ENCODE measurements at regions not wholly inside any gene's neighbourhood (a gene's known extent, or its start where the extent isn't known, plus 50 kb on each side); places are given as distances from the start of the nearest gene placed in this dataset.

DNA sequence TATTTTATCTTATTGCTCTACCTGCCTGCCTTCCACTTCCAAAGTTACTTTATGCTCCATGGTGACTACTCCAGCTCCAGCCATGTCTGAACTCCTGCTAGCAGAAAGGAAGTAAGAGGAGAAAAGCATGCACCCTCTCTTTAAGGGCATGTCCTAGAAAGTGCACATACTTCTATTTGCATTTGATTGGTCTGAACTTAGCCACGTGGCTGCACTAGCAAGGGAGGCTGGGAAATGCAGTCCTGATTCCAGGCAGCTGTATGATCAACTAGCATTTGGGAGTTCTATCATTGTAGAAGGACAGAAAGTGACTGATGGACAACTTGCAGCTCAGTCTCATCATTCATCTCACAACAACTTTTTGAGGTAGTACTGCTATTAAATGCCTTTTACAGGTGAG is 515.7 kb downstream of the BUD13 start:
- no peaks in the 10 kb centered on the region for H3K9me3 Mint-ChIP-seq
- TF ChIP-seq, protein P1, sequence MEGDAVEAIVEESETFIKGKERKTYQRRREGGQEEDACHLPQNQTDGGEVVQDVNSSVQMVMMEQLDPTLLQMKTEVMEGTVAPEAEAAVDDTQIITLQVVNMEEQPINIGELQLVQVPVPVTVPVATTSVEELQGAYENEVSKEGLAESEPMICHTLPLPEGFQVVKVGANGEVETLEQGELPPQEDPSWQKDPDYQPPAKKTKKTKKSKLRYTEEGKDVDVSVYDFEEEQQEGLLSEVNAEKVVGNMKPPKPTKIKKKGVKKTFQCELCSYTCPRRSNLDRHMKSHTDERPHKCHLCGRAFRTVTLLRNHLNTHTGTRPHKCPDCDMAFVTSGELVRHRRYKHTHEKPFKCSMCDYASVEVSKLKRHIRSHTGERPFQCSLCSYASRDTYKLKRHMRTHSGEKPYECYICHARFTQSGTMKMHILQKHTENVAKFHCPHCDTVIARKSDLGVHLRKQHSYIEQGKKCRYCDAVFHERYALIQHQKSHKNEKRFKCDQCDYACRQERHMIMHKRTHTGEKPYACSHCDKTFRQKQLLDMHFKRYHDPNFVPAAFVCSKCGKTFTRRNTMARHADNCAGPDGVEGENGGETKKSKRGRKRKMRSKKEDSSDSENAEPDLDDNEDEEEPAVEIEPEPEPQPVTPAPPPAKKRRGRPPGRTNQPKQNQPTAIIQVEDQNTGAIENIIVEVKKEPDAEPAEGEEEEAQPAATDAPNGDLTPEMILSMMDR (IDR thresholded peaks at IDR 0.05): no peak
- no peak overlapping the region for H2AFZ ChIP-seq (ENCODE audit: insufficient read depth, low read depth, low read length, poor library complexity, severe bottlenecking)
- H3K4me1 ChIP-seq (ENCODE audit: control insufficient read depth in 1 of 2, insufficient read depth in 2 of 2, low read length in 2 of 2): no peaks in the 10 kb centered on the region
- no peak overlapping the region for H3K4me3 ChIP-seq (replicated peaks in 1 of 3; ENCODE audit: low read depth in 2 of 3, low read length in 3 of 3)
- H4K20me1 ChIP-seq (ENCODE audit: insufficient read depth, low read length): no peaks in the 10 kb centered on the region
- intact Hi-C loops (cut with micrococcal nuclease): no loop called here
- H3K27me3 Mint-ChIP-seq (ENCODE audit: low read depth in 3 of 3): peaks cover 2 to 5% (median 3%) of the 10 kb centered on the region in 3 donors
- H3K36me3 ChIP-seq (replicated peaks in 1 of 2; ENCODE audit: control insufficient read depth in 1 of 2, insufficient read depth in 2 of 2, low read length in 2 of 2): no peaks in the 10 kb centered on the region
- no peaks in the 10 kb centered on the region for H3K27me3 ChIP-seq (ENCODE audit: control insufficient read depth in 2 of 2, insufficient read depth in 2 of 2, low read length in 2 of 2)
- no peak overlapping the region for H3K4me2 ChIP-seq (replicated peaks; ENCODE audit: extremely low read depth, low read length, poor library complexity, severe bottlenecking)
- H3K27ac ChIP-seq (ENCODE audit: low read depth in 1 of 2, low read length in 2 of 2): no peak overlapping the region
- no peaks in the 10 kb centered on the region for H3K9me3 ChIP-seq (replicated peaks in 1 of 2; ENCODE audit: control insufficient read depth in 1 of 2, insufficient read depth in 1 of 2, low read length in 2 of 2)
- H3K9ac ChIP-seq (ENCODE audit: insufficient read depth, low read length, poor library complexity, severe bottlenecking): no peak overlapping the region
- no peaks in the 10 kb centered on the region for H3K36me3 Mint-ChIP-seq
- DNase-seq: no peak
- H3K4me3 Mint-ChIP-seq: no peak overlapping the region
- H3K79me2 ChIP-seq (ENCODE audit: insufficient read depth, low read length): no peaks in the 10 kb centered on the region
- H3K27ac Mint-ChIP-seq: no peak overlapping the region
- WGBS (ENCODE audit: insufficient coverage): no CpG with 5 or more reads among the region's 1 CpG
- no peaks in the 10 kb centered on the region for H3K4me1 Mint-ChIP-seq

DNA sequence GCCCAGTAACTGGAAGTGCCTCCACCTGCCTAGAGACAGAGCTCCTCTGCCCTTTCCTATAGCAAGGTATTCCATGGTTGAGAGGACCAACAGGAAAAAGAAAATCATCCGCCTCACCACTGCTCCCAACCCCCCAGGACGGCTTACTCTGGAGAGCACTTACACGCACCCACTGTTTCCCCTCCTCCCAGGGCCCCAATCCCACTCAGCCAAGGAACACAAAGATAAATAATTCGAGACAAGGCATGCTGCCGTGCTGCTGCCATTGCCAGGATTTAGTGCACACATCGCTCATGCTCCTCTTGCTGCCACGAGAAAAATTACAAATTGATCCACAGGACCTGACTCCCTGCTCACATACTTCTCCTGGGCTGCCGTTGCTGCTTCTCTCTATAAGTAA is 516.6 kb downstream of the BUD13 start:
- no peak overlapping the region for H3K27ac Mint-ChIP-seq
- H3K4me3 ChIP-seq (replicated peaks in 1 of 3; ENCODE audit: low read depth in 2 of 3, low read length in 3 of 3): no peak overlapping the region

More for the DNA sequence above, 516.6 kb downstream of the BUD13 start:
- Mint-ChIP-seq H3K4me1 (no peaks in the 10 kb centered on the region), H3K27me3 (ENCODE audit: low read depth in 3 of 3) (peaks cover 2 to 5% (median 3%) of the 10 kb centered on the region in 3 donors), H3K4me3 (no peak overlapping the region), H3K36me3 (no peaks in the 10 kb centered on the region), H3K9me3 (no peaks in the 10 kb centered on the region)
- H3K27ac ChIP-seq (ENCODE audit: low read depth in 1 of 2, low read length in 2 of 2): no peak overlapping the region
- H3K9ac ChIP-seq (ENCODE audit: insufficient read depth, low read length, poor library complexity, severe bottlenecking): no peak overlapping the region
- no peak overlapping the region for H3K4me2 ChIP-seq (replicated peaks; ENCODE audit: extremely low read depth, low read length, poor library complexity, severe bottlenecking)
- TF ChIP-seq, protein P1 (IDR thresholded peaks at IDR 0.05): no peak
- intact Hi-C loops (cut with micrococcal nuclease): no loop called here
- no peaks in the 10 kb centered on the region for H4K20me1 ChIP-seq (ENCODE audit: insufficient read depth, low read length)
- 56% methylated on average over 3 of the region's 8 CpGs for WGBS (ENCODE audit: insufficient coverage)
- H2AFZ ChIP-seq (ENCODE audit: insufficient read depth, low read depth, low read length, poor library complexity, severe bottlenecking): no peak overlapping the region
- no peaks in the 10 kb centered on the region for H3K27me3 ChIP-seq (ENCODE audit: control insufficient read depth in 2 of 2, insufficient read depth in 2 of 2, low read length in 2 of 2)
- H3K36me3 ChIP-seq (replicated peaks in 1 of 2; ENCODE audit: control insufficient read depth in 1 of 2, insufficient read depth in 2 of 2, low read length in 2 of 2): no peaks in the 10 kb centered on the region
- H3K79me2 ChIP-seq (ENCODE audit: insufficient read depth, low read length): no peaks in the 10 kb centered on the region
- H3K4me1 ChIP-seq (ENCODE audit: control insufficient read depth in 1 of 2, insufficient read depth in 2 of 2, low read length in 2 of 2): no peaks in the 10 kb centered on the region
- no peak for DNase-seq
- H3K9me3 ChIP-seq (replicated peaks in 1 of 2; ENCODE audit: control insufficient read depth in 1 of 2, insufficient read depth in 1 of 2, low read length in 2 of 2): no peaks in the 10 kb centered on the region

Data from CD14-positive monocyte (primary cell).